Nephron (organoid): ENCODE measurements at regions not wholly inside any gene's neighbourhood (a gene's known extent, or its start where the extent isn't known, plus 50 kb on each side); places are given as distances from the start of the nearest gene placed in this dataset.
A peak's percentile ranks its signal among the peaks of the same experiment; 100 is the strongest.

Experiments used
- H3K27ac Mint-ChIP-seq, 3 experiments: 2 replicates each; pipeline ENCODE4 v1.8.0; 2020; ENCODE audit warnings: mixed read lengths in 3 of 3, mild to moderate bottlenecking in 2 of 3, moderate library complexity in 1 of 3
- H3K27me3 Mint-ChIP-seq: 2 replicates; pipeline ENCODE4 v1.8.0; 2021; ENCODE audit warnings: low read depth, mild to moderate bottlenecking, moderate library complexity, mixed read lengths
- H3K36me3 Mint-ChIP-seq: 2 replicates; pipeline ENCODE4 v1.8.0; 2020; ENCODE audit warnings: low read depth, mixed read lengths
- H3K4me1 Mint-ChIP-seq: 2 replicates; pipeline ENCODE4 v1.8.0; 2020; ENCODE audit warnings: mixed read lengths
- H3K4me3 Mint-ChIP-seq, 3 experiments: 2 replicates each; pipeline ENCODE4 v1.8.0; 2020; ENCODE audit warnings: mild to moderate bottlenecking in 3 of 3, mixed read lengths in 3 of 3, moderate library complexity in 2 of 3
- H3K9me3 Mint-ChIP-seq: 2 replicates; pipeline ENCODE4 v1.8.0; 2020; ENCODE audit warnings: mixed read lengths
- TF ChIP-seq, protein P1 (sequence below), 3 experiments: fragments of 200-600 bp; sonication (generic); IDR thresholded peaks; one replicate each; pipeline ENCODE4 v1.5.0; 2021; ENCODE audit warnings: antibody characterized with exemption in 3 of 3; ENCODE audit not compliant: unreplicated experiment in 3 of 3

DNA sequence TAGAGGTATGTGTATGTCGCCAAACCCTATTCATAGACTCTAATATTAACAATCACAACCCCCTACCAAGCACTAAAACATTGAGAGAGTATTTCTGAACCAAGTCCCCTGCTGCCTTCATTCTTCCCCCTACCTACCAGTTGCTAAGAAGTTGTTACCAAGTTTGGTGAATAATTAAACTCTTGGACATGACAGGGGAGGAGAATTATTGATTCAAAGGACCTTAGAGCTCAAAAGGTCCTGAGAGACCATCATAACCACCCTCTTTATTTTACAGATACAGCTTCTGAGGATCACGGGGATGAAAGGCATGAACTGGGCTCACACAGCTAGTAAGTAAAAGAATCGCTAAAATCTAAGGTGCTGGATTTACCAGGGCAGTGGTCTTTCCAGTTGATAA lies 204.1 kb downstream of the PIK3C3 start:
- Mint-ChIP-seq H3K9me3 (no peaks in the 10 kb centered on the region), H3K36me3 (no peaks in the 10 kb centered on the region), H3K4me1 (peaks cover 5% of the 10 kb centered on the region), H3K4me3 (peak overlapping the region in 1 of 3 experiments; percentile 58), H3K27me3 (no peaks in the 10 kb centered on the region), H3K27ac (peak overlapping the region in 2 of 3 experiments; percentile 25 to 86)
- TF ChIP-seq, protein P1, sequence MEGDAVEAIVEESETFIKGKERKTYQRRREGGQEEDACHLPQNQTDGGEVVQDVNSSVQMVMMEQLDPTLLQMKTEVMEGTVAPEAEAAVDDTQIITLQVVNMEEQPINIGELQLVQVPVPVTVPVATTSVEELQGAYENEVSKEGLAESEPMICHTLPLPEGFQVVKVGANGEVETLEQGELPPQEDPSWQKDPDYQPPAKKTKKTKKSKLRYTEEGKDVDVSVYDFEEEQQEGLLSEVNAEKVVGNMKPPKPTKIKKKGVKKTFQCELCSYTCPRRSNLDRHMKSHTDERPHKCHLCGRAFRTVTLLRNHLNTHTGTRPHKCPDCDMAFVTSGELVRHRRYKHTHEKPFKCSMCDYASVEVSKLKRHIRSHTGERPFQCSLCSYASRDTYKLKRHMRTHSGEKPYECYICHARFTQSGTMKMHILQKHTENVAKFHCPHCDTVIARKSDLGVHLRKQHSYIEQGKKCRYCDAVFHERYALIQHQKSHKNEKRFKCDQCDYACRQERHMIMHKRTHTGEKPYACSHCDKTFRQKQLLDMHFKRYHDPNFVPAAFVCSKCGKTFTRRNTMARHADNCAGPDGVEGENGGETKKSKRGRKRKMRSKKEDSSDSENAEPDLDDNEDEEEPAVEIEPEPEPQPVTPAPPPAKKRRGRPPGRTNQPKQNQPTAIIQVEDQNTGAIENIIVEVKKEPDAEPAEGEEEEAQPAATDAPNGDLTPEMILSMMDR (IDR thresholded peaks at IDR 0.05; ENCODE audit: unreplicated experiment in 3 of 3) = no peak

DNA sequence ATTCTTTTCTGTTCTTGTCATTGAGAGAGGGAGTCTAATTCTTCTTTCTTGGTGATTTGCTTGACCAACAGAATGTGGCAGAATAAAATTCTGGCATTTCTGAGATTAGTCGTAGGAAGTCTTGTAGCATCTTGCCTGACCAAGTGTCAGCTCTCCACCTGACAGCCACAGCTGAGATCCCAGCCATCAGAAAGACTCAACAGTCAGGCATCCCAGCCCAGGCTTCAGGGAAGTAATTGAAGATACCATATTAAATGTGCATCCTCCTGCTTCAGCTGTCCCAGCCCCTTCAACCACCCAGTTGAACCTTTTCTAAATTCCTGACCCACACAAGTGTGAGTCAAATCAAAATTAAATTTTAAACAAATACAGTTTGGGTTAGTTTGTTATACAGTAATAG lies 208.3 kb downstream of the PIK3C3 start:
- peak overlapping the region in 1 of 3 experiments; percentile 78 for H3K27ac Mint-ChIP-seq
- H3K4me1 Mint-ChIP-seq = no peaks in the 10 kb centered on the region
- H3K27me3 Mint-ChIP-seq = no peaks in the 10 kb centered on the region
- TF ChIP-seq, protein P1 (IDR thresholded peaks at IDR 0.05; ENCODE audit: unreplicated experiment in 3 of 3) = no peak
- H3K36me3 Mint-ChIP-seq = no peaks in the 10 kb centered on the region
- no peak overlapping the region for H3K4me3 Mint-ChIP-seq
- no peaks in the 10 kb centered on the region for H3K9me3 Mint-ChIP-seq

DNA sequence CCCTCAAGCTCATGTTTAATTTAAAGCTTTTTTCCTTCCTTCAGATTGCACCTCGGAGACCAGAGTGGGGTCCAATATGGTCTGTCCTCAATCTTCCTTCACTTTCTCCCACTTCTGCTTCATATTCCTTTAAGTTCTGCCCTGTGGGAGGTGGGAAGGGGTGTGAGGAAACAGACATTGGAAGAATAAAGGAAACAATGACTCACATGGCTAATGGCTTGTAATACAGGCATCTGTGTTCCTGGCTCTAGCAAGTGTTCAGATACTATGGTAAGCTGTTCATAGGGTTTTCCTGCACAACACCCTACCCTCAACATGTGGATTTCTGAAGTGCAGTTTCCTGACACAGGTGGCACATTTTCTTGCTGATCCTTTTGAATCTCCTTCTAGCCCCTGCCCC lies 209.5 kb downstream of the PIK3C3 start:
- Mint-ChIP-seq H3K4me1 (no peaks in the 10 kb centered on the region), H3K27me3 (no peaks in the 10 kb centered on the region), H3K9me3 (no peaks in the 10 kb centered on the region), H3K27ac (no peak overlapping the region), H3K4me3 (no peak overlapping the region), H3K36me3 (no peaks in the 10 kb centered on the region)
- TF ChIP-seq, protein P1 (IDR thresholded peaks at IDR 0.05; ENCODE audit: unreplicated experiment in 3 of 3) = no peak

DNA sequence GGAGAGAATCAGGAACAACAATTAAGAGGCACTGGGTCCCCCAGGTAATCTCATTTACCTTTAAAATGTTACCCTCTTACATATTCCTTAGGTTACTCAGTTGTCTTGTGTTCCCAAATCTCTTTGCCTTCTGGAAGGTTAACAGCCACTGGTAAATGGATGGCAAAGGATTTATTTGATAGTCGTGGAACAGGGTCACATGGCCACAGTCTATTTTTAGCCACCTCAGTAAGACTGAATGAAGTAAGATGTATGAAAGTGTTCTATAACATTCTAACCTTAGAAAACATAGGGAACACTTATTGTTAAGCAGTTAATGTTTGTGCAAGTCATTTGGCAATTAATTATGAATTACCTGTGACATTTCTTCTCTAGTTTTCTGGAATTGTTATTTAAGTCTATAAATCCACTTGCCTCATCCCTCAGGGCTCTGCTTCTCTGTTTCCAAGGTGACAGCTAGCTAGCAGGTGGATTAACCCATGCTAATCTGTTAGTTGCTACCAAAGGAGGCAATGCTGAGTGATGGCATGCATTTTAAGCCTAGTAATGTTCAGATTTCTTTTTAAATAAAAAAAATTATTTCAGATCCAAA lies 211.0 kb downstream of the PIK3C3 start:
- H3K4me3 Mint-ChIP-seq = no peak overlapping the region
- no peaks in the 10 kb centered on the region for H3K36me3 Mint-ChIP-seq
- H3K27ac Mint-ChIP-seq = no peak overlapping the region
- TF ChIP-seq, protein P1 (IDR thresholded peaks at IDR 0.05; ENCODE audit: unreplicated experiment in 3 of 3) = no peak
- peaks cover 3% of the 10 kb centered on the region for H3K27me3 Mint-ChIP-seq
- H3K4me1 Mint-ChIP-seq = no peaks in the 10 kb centered on the region
- H3K9me3 Mint-ChIP-seq = no peaks in the 10 kb centered on the region

DNA sequence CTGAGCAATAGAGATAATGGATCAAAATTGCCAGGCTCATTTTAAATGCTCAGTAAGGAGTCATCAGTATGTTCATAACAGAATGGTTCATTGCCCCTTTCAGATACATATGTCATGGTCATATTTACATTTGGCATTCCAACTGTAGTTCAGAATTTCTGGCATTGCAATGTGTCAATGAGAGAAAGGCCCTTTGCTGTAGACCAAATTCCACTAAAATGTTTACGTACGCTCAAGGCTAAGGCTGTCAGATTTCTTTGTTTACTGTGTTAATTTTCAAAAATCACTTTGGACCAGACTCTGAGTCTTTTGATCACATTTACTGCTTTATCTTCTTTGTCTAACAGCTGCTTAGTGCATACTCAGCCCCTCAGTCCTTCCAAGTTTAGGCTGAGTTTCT lies 213.5 kb downstream of the PIK3C3 start:
- H3K4me1 Mint-ChIP-seq = no peaks in the 10 kb centered on the region

DNA sequence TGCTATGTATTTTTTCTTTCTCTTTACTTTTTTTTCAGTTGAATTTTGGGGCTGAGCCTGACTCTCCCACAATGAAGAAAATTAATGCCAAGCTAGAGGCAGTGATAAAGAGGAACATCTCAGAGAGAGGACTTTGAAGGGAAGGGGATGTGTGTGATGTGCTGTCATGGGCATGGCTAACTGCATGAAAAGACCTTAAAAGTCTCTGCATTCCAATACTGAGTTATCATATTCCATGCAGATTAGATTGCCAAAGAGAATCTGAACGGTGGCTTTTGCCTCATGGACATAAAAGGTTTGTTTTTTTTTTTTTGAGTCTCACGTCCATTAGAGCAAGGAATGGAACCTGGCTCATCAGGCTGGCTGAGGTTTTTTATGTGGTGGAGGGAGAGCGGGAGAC lies 213.9 kb downstream of the PIK3C3 start:
- H3K27me3 Mint-ChIP-seq = peaks cover 3% of the 10 kb centered on the region
- no peak overlapping the region for H3K27ac Mint-ChIP-seq
- TF ChIP-seq, protein P1 (IDR thresholded peaks at IDR 0.05; ENCODE audit: unreplicated experiment in 3 of 3) = no peak
- H3K4me1 Mint-ChIP-seq = no peaks in the 10 kb centered on the region
- H3K9me3 Mint-ChIP-seq = no peaks in the 10 kb centered on the region
- no peak overlapping the region for H3K4me3 Mint-ChIP-seq
- H3K36me3 Mint-ChIP-seq = no peaks in the 10 kb centered on the region

More for the DNA sequence above, 213.5 kb downstream of the PIK3C3 start:
- TF ChIP-seq, protein P1 (IDR thresholded peaks at IDR 0.05; ENCODE audit: unreplicated experiment in 3 of 3) = no peak
- no peak overlapping the region for H3K4me3 Mint-ChIP-seq
- peaks cover 3% of the 10 kb centered on the region for H3K27me3 Mint-ChIP-seq
- no peaks in the 10 kb centered on the region for H3K9me3 Mint-ChIP-seq
- H3K36me3 Mint-ChIP-seq = no peaks in the 10 kb centered on the region
- no peak overlapping the region for H3K27ac Mint-ChIP-seq
